HG03460 (cell line): ENCODE measurements at regions not wholly inside any gene's neighbourhood (a gene's known extent, or its start where the extent isn't known, plus 50 kb on each side); places are given as distances from the start of the nearest gene placed in this dataset.
A peak's percentile ranks its signal among the peaks of the same experiment; 100 is the strongest.
"Not testable (repeated sequence)": the region's sequence is repeated elsewhere in the genome, so short reads cannot be mapped to it uniquely, and the experiment has no call there.

ENCODE experiments used
- ATAC-seq: cut with Tn5 transposase; IDR thresholded peaks from one replicate; pipeline ENCODE4 v1.9.1; 2021; ENCODE audit not compliant: unreplicated experiment

DNA sequence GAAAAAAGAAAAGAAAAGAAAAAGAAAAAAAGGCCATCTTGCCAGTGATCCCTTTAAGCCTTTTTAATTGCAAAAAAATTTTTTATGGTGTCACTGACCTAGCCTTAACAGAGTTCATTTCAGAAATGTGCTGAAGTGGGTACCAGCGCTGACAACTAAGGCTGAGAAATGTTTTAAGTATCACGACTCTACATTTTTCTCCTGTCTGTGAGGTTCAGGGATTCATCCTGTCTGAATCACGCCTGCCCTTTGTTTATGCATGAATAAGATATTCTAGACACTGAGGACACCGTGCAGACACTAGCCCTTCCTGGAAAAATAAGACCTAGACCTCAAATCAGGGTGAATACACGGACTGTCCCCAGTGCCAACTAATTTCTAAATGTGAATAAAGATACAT lies 154.4 kb upstream of the NOCT start:
- no peak for ATAC-seq

GRCh38 chr4:138860357-138860756 lies 155.2 kb upstream of the NOCT start:
- not testable (repeated sequence) for ATAC-seq

GRCh38 chr4:138859254-138859653 lies 156.3 kb upstream of the NOCT start:
- no peak for ATAC-seq

- ATAC-seq: no peak
These were observed 157.2 kb upstream of the NOCT start for GRCh38 chr4:138858419-138858818.

- ATAC-seq: no peak
These were observed 158.2 kb upstream of the NOCT start for GRCh38 chr4:138857416-138857815.

GRCh38 chr4:138852681-138853080 lies 162.9 kb upstream of the NOCT start:
- no peak for ATAC-seq

DNA sequence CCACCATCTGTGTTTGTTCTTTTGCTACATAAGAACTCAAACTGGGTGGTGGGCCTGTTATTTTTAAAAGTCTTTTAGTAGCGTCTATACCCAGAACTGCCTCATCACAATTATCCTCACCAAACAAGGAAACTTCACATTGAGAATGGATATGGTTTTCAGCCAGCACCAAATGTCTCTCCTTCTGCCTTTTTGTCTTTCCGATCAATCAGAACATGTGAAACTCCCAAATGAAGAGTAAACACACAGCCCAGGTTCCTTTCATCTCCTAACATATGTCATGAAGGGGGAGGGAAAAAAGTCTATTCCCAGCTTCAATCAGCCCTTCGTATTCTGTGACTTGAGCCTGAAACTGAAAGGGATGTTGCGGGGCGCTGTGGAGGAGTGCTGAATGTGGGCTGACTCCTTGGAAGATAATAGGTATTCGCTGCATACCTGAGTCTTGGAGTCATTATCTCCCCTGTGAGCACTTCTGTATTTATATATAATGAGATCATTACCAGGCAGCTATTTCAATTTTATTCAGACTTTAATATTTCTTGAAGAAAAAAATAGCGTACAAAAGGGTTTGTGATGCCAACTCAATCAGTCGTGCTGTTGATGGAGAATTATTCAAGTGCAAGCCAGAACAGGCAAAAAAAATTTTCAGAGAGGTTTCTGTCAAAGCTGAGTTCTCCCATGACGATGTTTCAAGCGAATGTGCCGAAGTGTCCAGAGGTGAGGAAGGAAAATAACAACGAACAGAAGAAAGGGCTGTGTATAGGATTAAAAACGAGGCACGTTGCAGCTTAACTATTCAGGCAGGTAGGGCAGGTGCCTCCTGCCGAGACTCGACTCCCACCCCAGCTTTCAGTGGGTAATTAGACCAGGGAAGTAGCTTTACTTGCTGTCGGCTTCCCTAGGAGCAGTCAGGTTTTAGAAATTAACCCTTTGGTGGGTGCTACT lies 163.9 kb upstream of the NOCT start:
- ATAC-seq: no peak

GRCh38 chr4:138845664-138846063 lies 169.9 kb upstream of the NOCT start:
- ATAC-seq: no peak

GRCh38 chr4:138845054-138845453 lies 170.5 kb upstream of the NOCT start:
- ATAC-seq: no peak

DNA sequence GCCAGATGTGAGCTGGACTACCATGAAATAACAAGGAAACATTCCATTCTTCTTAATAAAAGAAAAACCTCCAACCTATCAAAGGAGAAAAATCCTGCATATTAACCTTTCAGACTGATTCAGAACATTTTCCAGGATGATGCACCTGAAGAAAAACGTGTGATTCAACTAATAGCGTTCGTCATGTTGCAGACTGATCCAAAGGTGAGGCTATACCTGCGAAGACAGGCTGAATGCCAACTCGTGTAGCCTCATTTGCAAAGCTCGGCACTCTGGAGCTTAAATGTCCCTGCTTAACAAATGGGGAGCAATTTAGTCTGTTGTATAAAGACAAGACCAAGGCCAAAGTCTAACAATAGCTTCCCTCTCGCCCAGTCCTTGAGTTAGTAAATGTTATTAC lies 172.0 kb upstream of the NOCT start:
- no peak for ATAC-seq

DNA sequence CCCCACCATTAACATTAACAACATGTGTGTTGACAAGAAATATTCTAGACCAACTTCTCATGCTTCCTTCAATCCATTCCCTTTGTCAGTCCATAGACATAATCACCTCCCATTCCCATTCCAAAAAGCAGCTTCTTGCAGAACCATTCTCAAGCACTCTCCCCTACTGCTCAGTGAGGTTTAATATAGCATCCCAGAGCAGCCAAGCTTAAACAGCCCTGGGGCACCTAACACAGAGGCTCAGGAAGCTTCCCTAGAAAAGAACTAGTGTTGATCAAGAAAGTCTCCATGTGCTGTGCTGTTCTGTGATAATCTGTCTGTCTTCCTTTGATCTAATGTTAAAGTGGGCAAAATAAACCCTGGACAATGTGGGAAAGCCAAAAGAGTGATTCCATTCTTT lies 174.2 kb upstream of the NOCT start:
- ATAC-seq: no peak

DNA sequence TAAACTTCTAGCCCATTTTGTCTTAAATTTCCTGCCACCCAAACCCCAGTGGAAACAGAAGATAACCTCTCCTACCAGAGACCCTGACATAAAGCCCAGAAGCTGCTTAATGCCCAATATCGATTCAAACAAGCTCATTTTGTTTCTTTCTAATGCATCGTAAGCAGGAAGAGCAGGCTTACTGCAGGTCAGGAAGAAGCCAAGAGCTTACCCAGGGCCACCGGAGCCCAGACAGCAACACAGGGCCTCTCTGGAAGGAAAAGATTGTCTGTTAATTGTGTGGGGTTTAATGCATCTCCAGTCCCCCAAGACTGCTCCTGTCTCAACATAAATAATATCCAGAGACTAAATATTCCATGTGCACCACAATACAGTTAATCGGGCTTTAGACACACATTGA lies 177.3 kb upstream of the NOCT start:
- ATAC-seq: no peak

GRCh38 chr4:138835832-138836533 lies 179.6 kb upstream of the NOCT start:
- no peak for ATAC-seq

- ATAC-seq: peak; percentile 69
These were observed 181.6 kb upstream of the NOCT start for GRCh38 chr4:138833974-138834373.

DNA sequence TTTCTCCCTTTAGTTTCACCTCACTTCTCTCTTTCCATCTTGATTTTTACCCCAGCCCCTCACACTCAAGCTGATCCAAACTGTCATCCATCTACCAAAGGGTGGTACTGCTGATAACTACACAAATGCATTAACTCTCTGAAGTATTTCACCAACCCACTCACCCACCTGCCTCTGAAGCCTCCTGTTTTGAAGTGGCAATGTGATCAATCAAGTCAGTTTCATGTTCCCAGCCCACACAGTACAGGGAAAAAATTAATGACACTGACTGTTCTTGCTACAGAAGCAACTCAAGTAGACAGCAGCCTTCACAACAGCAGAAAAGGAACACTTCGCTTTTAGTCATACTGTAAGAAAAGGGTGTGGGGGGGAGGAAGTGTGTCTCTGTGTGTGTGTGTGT lies 183.0 kb upstream of the NOCT start:
- no peak for ATAC-seq

DNA sequence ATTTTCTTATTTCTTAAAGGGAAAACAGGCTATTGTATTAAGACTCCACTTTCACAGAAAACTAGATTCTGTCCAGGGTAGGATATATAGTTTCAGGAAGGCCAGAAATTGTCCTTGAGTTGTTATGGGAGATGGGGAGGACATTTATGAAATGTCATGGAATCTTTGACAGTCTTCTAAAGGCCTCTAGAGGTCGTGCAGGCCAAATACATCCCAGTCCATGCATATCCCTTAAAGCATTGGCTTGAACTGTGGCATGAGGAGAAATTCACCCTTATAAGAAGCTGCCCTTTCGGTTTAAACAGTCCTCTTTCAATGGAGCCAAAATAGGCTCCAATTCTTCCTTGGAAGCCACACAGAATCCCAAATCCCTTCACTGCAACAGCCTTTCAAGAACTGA lies 183.6 kb upstream of the NOCT start:
- ATAC-seq: no peak

DNA sequence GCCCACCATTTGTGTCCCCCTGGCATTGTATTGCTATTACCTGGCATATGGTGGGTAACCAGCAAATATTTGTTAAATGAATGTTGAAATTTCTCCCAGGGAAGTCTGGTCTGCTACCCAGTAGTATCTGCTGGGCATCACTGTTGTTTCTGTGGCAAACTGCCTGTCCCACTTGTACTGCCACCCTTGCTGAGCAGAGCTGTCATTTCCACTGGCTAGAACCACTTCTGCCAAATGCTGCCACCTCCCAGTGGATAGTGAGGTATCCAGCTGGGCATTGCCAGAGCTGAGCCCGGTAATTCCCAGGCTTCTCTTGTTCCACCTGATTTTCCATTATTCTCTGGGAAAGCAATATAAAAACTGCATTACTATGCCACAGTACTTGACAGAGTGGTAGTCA lies 186.7 kb upstream of the NOCT start:
- no peak for ATAC-seq

- ATAC-seq: no peak
These were observed 188.8 kb upstream of the NOCT start for GRCh38 chr4:138826754-138827153.

- no peak for ATAC-seq
These were observed 189.3 kb upstream of the NOCT start for GRCh38 chr4:138826322-138826721.

- no peak for ATAC-seq
These were observed 194.2 kb upstream of the NOCT start for GRCh38 chr4:138821331-138821730.

GRCh38 chr4:138816875-138817274 lies 198.7 kb upstream of the NOCT start:
- no peak for ATAC-seq

DNA sequence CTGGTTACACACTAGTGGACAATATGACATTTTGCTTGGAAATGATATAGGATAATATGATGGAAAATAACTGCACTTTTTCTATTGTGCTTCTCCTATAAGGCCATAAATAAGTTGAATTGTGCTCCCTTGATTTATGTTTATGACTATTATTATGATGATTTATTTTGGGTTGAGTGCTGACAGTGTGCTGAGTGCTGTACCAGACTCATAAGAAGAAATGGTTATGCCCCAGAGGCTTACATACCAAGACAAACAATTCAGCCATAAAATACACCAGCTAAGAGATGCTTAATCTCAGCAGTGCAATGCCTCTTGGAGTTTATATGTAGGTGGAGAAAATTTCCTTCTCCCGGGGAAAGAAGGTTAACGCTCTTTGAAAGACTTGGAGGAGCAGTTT lies 199.8 kb upstream of the NOCT start:
- no peak for ATAC-seq
